Progenitor cell of endocrine pancreas (in vitro differentiated cells): ENCODE measurements at regions not wholly inside any gene's neighbourhood (a gene's known extent, or its start where the extent isn't known, plus 50 kb on each side); places are given as distances from the start of the nearest gene placed in this dataset.

Source experiments
- DNase-seq: peaks from one replicate; pipeline ENCODE4 v3.0.0; 2021; ENCODE audit warnings: low spot score; ENCODE audit not compliant: unreplicated experiment
- H3K27ac Mint-ChIP-seq: 2 replicates; pipeline ENCODE4 v1.8.0; 2021; ENCODE audit warnings: mild to moderate bottlenecking, moderate library complexity, mixed read lengths
- H3K27me3 Mint-ChIP-seq: 2 replicates; pipeline ENCODE4 v1.8.0; 2021; ENCODE audit warnings: mixed read lengths
- H3K36me3 Mint-ChIP-seq: 2 replicates; pipeline ENCODE4 v1.8.0; 2022; ENCODE audit warnings: mixed read lengths; ENCODE audit not compliant: insufficient read depth
- H3K4me1 Mint-ChIP-seq: 2 replicates; pipeline ENCODE4 v1.8.0; 2021; ENCODE audit warnings: low read depth, mixed read lengths
- H3K4me3 Mint-ChIP-seq: 2 replicates; pipeline ENCODE4 v1.8.0; 2021; ENCODE audit warnings: low read depth, mild to moderate bottlenecking, moderate library complexity, mixed read lengths
- H3K9me3 Mint-ChIP-seq: 2 replicates; pipeline ENCODE4 v1.8.0; 2021; ENCODE audit warnings: low read depth, mixed read lengths
- TF ChIP-seq, protein P1 (sequence below): fragments of 200-600 bp; sonication (generic); IDR thresholded peaks from one replicate; pipeline ENCODE4 v1.5.0; 2021; ENCODE audit warnings: antibody characterized with exemption, mild to moderate bottlenecking; ENCODE audit not compliant: unreplicated experiment

DNA sequence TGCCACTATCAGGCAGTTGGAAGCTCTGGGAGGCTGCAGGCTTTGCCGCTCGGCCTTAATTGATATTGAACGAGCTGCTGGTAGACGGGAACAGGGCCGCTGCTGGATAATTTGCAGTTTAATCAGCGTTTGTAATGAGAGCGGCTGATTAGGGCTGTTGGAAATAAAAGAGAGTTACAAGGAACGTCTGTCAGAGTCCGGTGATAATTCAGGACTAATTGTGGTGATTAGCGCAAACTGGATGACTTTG, 68.2 kb upstream of the TBCA start:
- Mint-ChIP-seq H3K4me3 (peak overlapping the region; percentile 68), H3K27ac (no peak overlapping the region), H3K36me3 (no peaks in the 10 kb centered on the region), H3K4me1 (peaks cover 20% of the 10 kb centered on the region), H3K9me3 (no peaks in the 10 kb centered on the region), H3K27me3 (peaks cover 89% of the 10 kb centered on the region)
- TF ChIP-seq, protein P1, sequence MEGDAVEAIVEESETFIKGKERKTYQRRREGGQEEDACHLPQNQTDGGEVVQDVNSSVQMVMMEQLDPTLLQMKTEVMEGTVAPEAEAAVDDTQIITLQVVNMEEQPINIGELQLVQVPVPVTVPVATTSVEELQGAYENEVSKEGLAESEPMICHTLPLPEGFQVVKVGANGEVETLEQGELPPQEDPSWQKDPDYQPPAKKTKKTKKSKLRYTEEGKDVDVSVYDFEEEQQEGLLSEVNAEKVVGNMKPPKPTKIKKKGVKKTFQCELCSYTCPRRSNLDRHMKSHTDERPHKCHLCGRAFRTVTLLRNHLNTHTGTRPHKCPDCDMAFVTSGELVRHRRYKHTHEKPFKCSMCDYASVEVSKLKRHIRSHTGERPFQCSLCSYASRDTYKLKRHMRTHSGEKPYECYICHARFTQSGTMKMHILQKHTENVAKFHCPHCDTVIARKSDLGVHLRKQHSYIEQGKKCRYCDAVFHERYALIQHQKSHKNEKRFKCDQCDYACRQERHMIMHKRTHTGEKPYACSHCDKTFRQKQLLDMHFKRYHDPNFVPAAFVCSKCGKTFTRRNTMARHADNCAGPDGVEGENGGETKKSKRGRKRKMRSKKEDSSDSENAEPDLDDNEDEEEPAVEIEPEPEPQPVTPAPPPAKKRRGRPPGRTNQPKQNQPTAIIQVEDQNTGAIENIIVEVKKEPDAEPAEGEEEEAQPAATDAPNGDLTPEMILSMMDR, result no peak
- DNase-seq, result no peak

DNA sequence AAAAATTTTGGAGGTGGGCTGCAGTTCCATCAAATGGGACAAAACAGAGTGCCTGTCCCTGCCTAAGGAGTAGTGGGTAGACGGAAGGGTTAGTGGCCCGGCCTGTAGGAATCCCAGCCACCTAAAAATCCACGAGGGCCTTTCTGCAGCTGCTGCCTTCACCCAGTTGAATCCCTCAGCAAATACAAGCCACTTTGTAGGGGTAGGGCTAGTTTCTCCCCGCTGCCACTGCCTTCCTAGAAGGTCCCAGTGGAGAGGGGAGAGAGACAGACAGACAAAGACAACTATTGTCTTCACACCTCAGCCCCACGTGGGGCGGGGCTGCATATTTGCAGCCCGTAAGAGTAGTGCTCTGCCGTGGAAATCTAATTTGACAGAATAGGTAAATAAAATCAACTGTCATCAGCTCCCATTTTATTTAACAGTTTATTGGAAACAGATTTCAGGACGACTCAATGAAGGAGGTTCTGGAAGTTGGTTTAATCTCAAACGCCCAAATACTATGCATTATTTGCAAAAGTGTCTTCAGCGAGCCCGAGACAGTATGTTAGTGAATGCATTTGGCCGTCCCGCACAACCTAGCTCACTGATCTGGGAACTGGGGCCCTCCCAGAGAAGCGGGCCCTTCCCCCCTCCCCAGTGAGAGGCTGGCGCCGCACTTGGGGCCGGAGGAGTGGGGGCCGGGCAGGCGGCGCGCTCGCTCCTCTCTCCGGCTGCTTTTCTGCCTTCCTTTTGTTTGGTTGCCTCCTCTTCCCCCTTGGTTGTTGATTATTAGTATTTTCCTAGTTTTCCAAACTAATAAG, 67.6 kb upstream of the TBCA start:
- DNase-seq, result no peak
- H3K36me3 Mint-ChIP-seq, result no peaks in the 10 kb centered on the region
- no peaks in the 10 kb centered on the region for H3K9me3 Mint-ChIP-seq
- H3K27me3 Mint-ChIP-seq, result peaks cover 90% of the 10 kb centered on the region
- H3K4me1 Mint-ChIP-seq, result peaks cover 20% of the 10 kb centered on the region
- no peak overlapping the region for H3K27ac Mint-ChIP-seq
- peak overlapping the region; percentile 68 for H3K4me3 Mint-ChIP-seq
- TF ChIP-seq, protein P1, result no peak

DNA sequence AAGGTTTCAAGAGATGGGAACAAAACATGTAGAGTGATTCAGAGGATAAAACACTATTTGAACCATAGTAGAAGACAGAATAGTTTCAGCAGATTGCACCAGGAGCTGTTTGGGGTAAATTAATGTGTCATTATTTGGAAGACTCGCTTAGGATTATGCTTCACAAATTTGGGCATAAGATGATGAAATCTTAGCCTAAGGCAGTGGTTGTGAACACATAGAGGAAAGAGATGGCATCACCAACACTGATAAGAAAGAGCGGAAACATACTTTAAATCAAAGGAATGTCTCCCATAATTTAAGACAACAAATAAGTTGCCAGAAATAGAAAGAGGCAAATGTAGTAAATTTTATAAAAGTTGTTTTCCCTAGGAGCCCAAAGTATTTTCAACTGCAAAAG, 66.1 kb upstream of the TBCA start:
- TF ChIP-seq, protein P1, result no peak

DNA sequence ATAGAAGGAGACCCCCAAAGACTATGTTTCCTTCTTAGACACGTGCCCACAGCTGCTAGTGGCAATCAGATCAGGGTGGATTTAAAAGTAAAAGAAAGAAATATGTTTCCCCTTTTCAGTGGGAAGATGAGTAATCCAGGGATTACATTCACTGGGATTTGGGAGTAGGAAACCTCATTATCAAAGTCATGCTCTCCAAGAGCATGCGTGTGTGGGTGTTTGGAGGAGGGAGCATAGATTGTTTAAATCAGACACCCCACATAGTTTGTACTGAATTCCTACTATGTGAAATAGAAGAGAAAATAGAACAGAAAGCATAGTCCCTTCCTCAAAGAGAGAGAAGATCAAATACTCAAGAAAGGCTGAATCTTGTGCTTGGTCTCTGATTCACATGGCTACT, 65.5 kb upstream of the TBCA start:
- no peak overlapping the region for H3K27ac Mint-ChIP-seq
- no peak overlapping the region for H3K4me3 Mint-ChIP-seq
- H3K36me3 Mint-ChIP-seq, result no peaks in the 10 kb centered on the region
- peaks cover 9% of the 10 kb centered on the region for H3K4me1 Mint-ChIP-seq
- DNase-seq, result no peak
- no peaks in the 10 kb centered on the region for H3K9me3 Mint-ChIP-seq
- H3K27me3 Mint-ChIP-seq, result peaks cover 86% of the 10 kb centered on the region
- TF ChIP-seq, protein P1, result no peak

More for the DNA sequence above, 66.1 kb upstream of the TBCA start:
- Mint-ChIP-seq H3K27me3 (peaks cover 86% of the 10 kb centered on the region), H3K4me1 (peaks cover 14% of the 10 kb centered on the region), H3K9me3 (no peaks in the 10 kb centered on the region), H3K27ac (no peak overlapping the region), H3K4me3 (no peak overlapping the region), H3K36me3 (no peaks in the 10 kb centered on the region)
- DNase-seq, result no peak

DNA sequence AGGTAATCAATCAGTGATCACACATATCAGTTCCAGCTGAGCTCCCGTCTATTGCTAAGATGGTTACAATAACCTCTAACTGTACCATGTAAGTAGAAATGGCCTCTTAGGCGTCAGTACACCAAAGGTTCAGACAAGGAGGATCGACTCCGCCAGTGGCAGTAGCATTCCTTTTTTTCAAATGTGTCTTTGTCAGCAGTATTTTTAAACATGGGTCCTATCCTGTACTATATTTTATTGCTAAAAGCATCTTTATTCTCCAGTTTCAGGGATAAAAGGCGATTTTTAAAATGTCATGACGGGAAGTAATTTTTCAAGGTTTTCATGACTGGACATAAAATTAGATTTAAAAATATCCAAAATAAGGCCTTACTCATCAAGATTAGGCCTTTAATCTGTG, 64.8 kb upstream of the TBCA start:
- Mint-ChIP-seq H3K27me3 (peaks cover 88% of the 10 kb centered on the region), H3K9me3 (no peaks in the 10 kb centered on the region)

More for the DNA sequence above, 64.8 kb upstream of the TBCA start:
- H3K27ac Mint-ChIP-seq, result no peak overlapping the region
- no peak for DNase-seq
- H3K4me1 Mint-ChIP-seq, result peaks cover 9% of the 10 kb centered on the region
- H3K36me3 Mint-ChIP-seq, result no peaks in the 10 kb centered on the region
- no peak overlapping the region for H3K4me3 Mint-ChIP-seq
- TF ChIP-seq, protein P1, result no peak
